ENCODE measurements at regions not wholly inside any gene's neighbourhood (a gene's known extent, or its start where the extent isn't known, plus 50 kb on each side); places are given as distances from the start of the nearest gene placed in this dataset.

GRCh38 chr4:126731062-126731461 is 901.7 kb upstream of the INTU start:
- TF ChIP-seq, protein P1, sequence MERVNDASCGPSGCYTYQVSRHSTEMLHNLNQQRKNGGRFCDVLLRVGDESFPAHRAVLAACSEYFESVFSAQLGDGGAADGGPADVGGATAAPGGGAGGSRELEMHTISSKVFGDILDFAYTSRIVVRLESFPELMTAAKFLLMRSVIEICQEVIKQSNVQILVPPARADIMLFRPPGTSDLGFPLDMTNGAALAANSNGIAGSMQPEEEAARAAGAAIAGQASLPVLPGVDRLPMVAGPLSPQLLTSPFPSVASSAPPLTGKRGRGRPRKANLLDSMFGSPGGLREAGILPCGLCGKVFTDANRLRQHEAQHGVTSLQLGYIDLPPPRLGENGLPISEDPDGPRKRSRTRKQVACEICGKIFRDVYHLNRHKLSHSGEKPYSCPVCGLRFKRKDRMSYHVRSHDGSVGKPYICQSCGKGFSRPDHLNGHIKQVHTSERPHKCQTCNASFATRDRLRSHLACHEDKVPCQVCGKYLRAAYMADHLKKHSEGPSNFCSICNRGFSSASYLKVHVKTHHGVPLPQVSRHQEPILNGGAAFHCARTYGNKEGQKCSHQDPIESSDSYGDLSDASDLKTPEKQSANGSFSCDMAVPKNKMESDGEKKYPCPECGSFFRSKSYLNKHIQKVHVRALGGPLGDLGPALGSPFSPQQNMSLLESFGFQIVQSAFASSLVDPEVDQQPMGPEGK (CRISPR knock-in tag; IDR thresholded peaks at IDR 0.05; ENCODE audit: borderline replicate concordance) = no peak
- TF ChIP-seq POU6F1 (CRISPR knock-in tag; IDR thresholded peaks at IDR 0.05; ENCODE audit: borderline replicate concordance, low read depth) (no peak), ZFP30 (CRISPR knock-in tag; IDR thresholded peaks at IDR 0.05) (no peak), TOX (CRISPR knock-in tag; IDR thresholded peaks at IDR 0.05; ENCODE audit: borderline replicate concordance) (no peak), RARB (CRISPR knock-in tag; IDR thresholded peaks at IDR 0.05) (no peak), CSDC2 (CRISPR knock-in tag; IDR thresholded peaks at IDR 0.05) (no peak), BACH2 (CRISPR knock-in tag; IDR thresholded peaks at IDR 0.05; ENCODE audit: borderline replicate concordance) (no peak), ESRRG (CRISPR knock-in tag; IDR thresholded peaks at IDR 0.05) (no peak), TCF4 (CRISPR knock-in tag; IDR thresholded peaks at IDR 0.05; ENCODE audit: borderline replicate concordance) (no peak), SNAI2 (CRISPR knock-in tag; IDR thresholded peaks at IDR 0.05) (no peak), OSR1 (CRISPR knock-in tag; IDR thresholded peaks at IDR 0.05) (no peak), CSRNP3 (CRISPR knock-in tag; IDR thresholded peaks at IDR 0.05) (no peak), ZNF565 (CRISPR knock-in tag; conservative IDR thresholded peaks at IDR 0.05; ENCODE audit: low read depth) (no peak)
